ENCODE measurements at regions not wholly inside any gene's neighbourhood (a gene's known extent, or its start where the extent isn't known, plus 50 kb on each side); places are given as distances from the start of the nearest gene placed in this dataset.

DNA sequence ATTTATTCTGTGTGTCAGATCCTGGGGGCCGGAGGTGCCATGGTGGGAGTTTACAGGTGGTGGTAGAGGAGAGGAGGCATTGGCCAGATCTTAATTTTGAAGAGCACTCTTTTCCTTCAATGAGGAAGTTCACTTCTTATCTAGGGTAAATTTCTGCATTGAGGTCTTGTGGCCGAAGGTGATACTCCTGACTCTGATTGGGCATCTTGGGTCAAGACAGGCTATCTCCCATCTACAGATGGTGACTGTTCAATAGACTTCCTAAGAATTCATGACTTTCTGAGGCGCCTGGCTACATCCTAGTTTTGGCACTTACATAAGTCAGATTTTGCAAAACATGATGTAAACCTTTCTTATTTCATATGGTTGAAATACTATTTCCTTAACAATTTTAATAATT, 135.2 kb downstream of the SUCLA2 start:
- Histone ChIP-seq H3K27me3 (ENCODE audit: control insufficient read depth in 2 of 2, insufficient read depth in 2 of 2, low read length in 2 of 2) (peaks cover 0 to 2% of the 10 kb centered on the region in 2 donors), H4K20me1 (ENCODE audit: insufficient read depth, low read length) (no peaks in the 10 kb centered on the region), H2AFZ (ENCODE audit: insufficient read depth, low read depth, low read length, poor library complexity, severe bottlenecking) (no peak overlapping the region), H3K27ac (ENCODE audit: low read depth in 1 of 2, low read length in 2 of 2) (no peak overlapping the region), H3K79me2 (ENCODE audit: insufficient read depth, low read length) (no peaks in the 10 kb centered on the region), H3K9ac (ENCODE audit: insufficient read depth, low read length, poor library complexity, severe bottlenecking) (no peak overlapping the region), H3K4me1 (ENCODE audit: control insufficient read depth in 1 of 2, insufficient read depth in 2 of 2, low read length in 2 of 2) (no peaks in the 10 kb centered on the region), H3K4me2 (replicated peaks; ENCODE audit: extremely low read depth, low read length, poor library complexity, severe bottlenecking) (no peak overlapping the region), H3K9me3 (replicated peaks in 1 of 2; ENCODE audit: control insufficient read depth in 1 of 2, insufficient read depth in 1 of 2, low read length in 2 of 2) (no peaks in the 10 kb centered on the region), H3K36me3 (replicated peaks in 1 of 2; ENCODE audit: control insufficient read depth in 1 of 2, insufficient read depth in 2 of 2, low read length in 2 of 2) (no peaks in the 10 kb centered on the region), H3K4me3 (replicated peaks in 1 of 3; ENCODE audit: low read depth in 2 of 3, low read length in 3 of 3) (no peak overlapping the region)
- H3K27me3 Mint-ChIP-seq (ENCODE audit: low read depth in 3 of 3), result peaks cover 0 to 6% (median 2%) of the 10 kb centered on the region in 3 donors
- WGBS (ENCODE audit: insufficient coverage), result 17% methylated on average over 1 of the region's 3 CpGs
- no peak for DNase-seq
- H3K4me3 Mint-ChIP-seq, result no peak overlapping the region
- TF ChIP-seq, protein P1, sequence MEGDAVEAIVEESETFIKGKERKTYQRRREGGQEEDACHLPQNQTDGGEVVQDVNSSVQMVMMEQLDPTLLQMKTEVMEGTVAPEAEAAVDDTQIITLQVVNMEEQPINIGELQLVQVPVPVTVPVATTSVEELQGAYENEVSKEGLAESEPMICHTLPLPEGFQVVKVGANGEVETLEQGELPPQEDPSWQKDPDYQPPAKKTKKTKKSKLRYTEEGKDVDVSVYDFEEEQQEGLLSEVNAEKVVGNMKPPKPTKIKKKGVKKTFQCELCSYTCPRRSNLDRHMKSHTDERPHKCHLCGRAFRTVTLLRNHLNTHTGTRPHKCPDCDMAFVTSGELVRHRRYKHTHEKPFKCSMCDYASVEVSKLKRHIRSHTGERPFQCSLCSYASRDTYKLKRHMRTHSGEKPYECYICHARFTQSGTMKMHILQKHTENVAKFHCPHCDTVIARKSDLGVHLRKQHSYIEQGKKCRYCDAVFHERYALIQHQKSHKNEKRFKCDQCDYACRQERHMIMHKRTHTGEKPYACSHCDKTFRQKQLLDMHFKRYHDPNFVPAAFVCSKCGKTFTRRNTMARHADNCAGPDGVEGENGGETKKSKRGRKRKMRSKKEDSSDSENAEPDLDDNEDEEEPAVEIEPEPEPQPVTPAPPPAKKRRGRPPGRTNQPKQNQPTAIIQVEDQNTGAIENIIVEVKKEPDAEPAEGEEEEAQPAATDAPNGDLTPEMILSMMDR (IDR thresholded peaks at IDR 0.05), result no peak
- H3K27ac Mint-ChIP-seq, result no peak overlapping the region
- intact Hi-C loops (cut with micrococcal nuclease), result no loop called here
- peaks cover 0 to 9% (median 2%) of the 10 kb centered on the region in 7 donors for H3K9me3 Mint-ChIP-seq
- no peaks in the 10 kb centered on the region for H3K36me3 Mint-ChIP-seq
- H3K4me1 Mint-ChIP-seq, result peaks cover 5% of the 10 kb centered on the region

DNA sequence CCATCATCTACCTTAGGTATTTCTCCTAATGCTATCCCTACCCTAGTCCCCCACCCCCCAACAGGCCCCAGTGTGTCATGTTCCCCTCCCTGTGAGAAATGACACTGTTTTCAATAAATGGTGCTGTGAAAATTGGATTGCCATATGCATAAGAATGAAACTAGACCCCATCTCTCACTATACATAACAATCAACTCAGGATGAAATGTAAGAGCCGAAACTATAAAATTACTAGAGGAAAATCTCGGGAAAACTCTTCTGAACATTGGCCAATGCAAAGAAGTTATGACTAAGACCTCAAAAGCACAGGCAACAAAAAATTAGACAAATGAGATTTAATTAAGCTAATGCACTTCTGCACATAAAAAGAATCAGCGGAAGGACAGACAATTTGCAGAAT, 138.2 kb downstream of the SUCLA2 start:
- Mint-ChIP-seq H3K27me3 (ENCODE audit: low read depth in 3 of 3) (peaks cover 1 to 5% (median 2%) of the 10 kb centered on the region in 3 donors), H3K27ac (no peak overlapping the region)

More for the DNA sequence above, 138.2 kb downstream of the SUCLA2 start:
- Histone ChIP-seq H2AFZ (ENCODE audit: insufficient read depth, low read depth, low read length, poor library complexity, severe bottlenecking) (no peak overlapping the region), H3K27me3 (ENCODE audit: control insufficient read depth in 2 of 2, insufficient read depth in 2 of 2, low read length in 2 of 2) (peaks cover 0 to 2% of the 10 kb centered on the region in 2 donors), H4K20me1 (ENCODE audit: insufficient read depth, low read length) (no peaks in the 10 kb centered on the region), H3K9ac (ENCODE audit: insufficient read depth, low read length, poor library complexity, severe bottlenecking) (no peak overlapping the region), H3K9me3 (replicated peaks in 1 of 2; ENCODE audit: control insufficient read depth in 1 of 2, insufficient read depth in 1 of 2, low read length in 2 of 2) (no peaks in the 10 kb centered on the region), H3K4me3 (replicated peaks in 1 of 3; ENCODE audit: low read depth in 2 of 3, low read length in 3 of 3) (no peak overlapping the region), H3K4me1 (ENCODE audit: control insufficient read depth in 1 of 2, insufficient read depth in 2 of 2, low read length in 2 of 2) (no peaks in the 10 kb centered on the region), H3K36me3 (replicated peaks in 1 of 2; ENCODE audit: control insufficient read depth in 1 of 2, insufficient read depth in 2 of 2, low read length in 2 of 2) (no peaks in the 10 kb centered on the region), H3K4me2 (replicated peaks; ENCODE audit: extremely low read depth, low read length, poor library complexity, severe bottlenecking) (no peak overlapping the region), H3K79me2 (ENCODE audit: insufficient read depth, low read length) (no peaks in the 10 kb centered on the region), H3K27ac (ENCODE audit: low read depth in 1 of 2, low read length in 2 of 2) (no peak overlapping the region)
- Mint-ChIP-seq H3K36me3 (no peaks in the 10 kb centered on the region), H3K9me3 (peaks cover 0 to 9% (median 0%) of the 10 kb centered on the region in 7 donors), H3K4me3 (no peak overlapping the region), H3K4me1 (peaks cover 5% of the 10 kb centered on the region)
- intact Hi-C loops (cut with micrococcal nuclease), result no loop called here
- TF ChIP-seq, protein P1 (IDR thresholded peaks at IDR 0.05), result no peak
- no peak for DNase-seq
- no CpG with 5 or more reads among the region's 3 CpGs for WGBS (ENCODE audit: insufficient coverage)
